ENCODE measurements at regions not wholly inside any gene's neighbourhood (a gene's known extent, or its start where the extent isn't known, plus 50 kb on each side); places are given as distances from the start of the nearest gene placed in this dataset.
"Not testable (repeated sequence)": the region's sequence is repeated elsewhere in the genome, so short reads cannot be mapped to it uniquely, and the experiment has no call there.

GRCh38 chr9:88828018-88828417 lies 163.2 kb upstream of the S1PR3 start:
- FAIRE-seq (no peak), DNase-seq (ENCODE audit: insufficient read length) (no peak)
- TF ChIP-seq TAF1 (IDR thresholded peaks at IDR 0.05; ENCODE audit: borderline replicate concordance, low read depth, low read length), result no peak
- no peak for TF ChIP-seq POLR2AphosphoS5 (IDR thresholded peaks at IDR 0.05; ENCODE audit: low read depth, low read length)
- no peak for TF ChIP-seq POLR2A (IDR thresholded peaks at IDR 0.05; ENCODE audit: low read depth, low read length)

DNA sequence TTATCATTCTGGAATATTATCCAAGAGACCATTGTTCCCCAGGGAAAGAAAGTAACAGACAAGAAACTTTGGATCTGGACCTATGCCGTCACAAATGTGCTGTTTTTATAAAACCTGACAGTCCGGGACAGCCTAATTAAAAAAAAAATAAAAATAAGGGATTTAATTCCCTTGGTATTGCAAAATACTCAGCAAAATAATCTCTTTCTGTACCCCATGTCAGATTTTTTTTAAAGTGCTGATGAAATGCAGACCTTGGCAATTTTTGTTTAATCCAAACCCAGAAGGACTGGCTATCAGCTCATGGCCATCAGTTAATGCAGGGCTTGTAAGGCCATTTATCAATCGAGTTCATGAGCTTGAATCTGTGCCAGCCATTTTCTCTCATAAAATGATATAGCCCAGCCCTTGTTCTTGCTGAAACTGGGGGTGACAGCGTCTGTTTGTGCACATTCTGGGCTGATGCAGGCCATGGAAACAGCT lies 162.7 kb upstream of the S1PR3 start:
- no peak for FAIRE-seq
- no peak for DNase-seq (ENCODE audit: insufficient read length)
- TF ChIP-seq POLR2AphosphoS5 (IDR thresholded peaks at IDR 0.05; ENCODE audit: low read depth, low read length) (no peak), TAF1 (IDR thresholded peaks at IDR 0.05; ENCODE audit: borderline replicate concordance, low read depth, low read length) (no peak), POLR2A (IDR thresholded peaks at IDR 0.05; ENCODE audit: low read depth, low read length) (no peak)

- no peak for DNase-seq (ENCODE audit: insufficient read length)
Measured at GRCh38 chr9:88829276-88829675, 162.0 kb upstream of the S1PR3 start.

GRCh38 chr9:88831713-88832407 lies 159.4 kb upstream of the S1PR3 start:
- no peak for TF ChIP-seq TAF1 (IDR thresholded peaks at IDR 0.05; ENCODE audit: borderline replicate concordance, low read depth, low read length)
- TF ChIP-seq POLR2A (IDR thresholded peaks at IDR 0.05; ENCODE audit: low read depth, low read length), result no peak
- TF ChIP-seq POLR2AphosphoS5 (IDR thresholded peaks at IDR 0.05; ENCODE audit: low read depth, low read length), result no peak
- FAIRE-seq, result no peak

More at GRCh38 chr9:88829276-88829675, 162.0 kb upstream of the S1PR3 start:
- no peak for FAIRE-seq
- no peak for TF ChIP-seq POLR2A (IDR thresholded peaks at IDR 0.05; ENCODE audit: low read depth, low read length)
- no peak for TF ChIP-seq TAF1 (IDR thresholded peaks at IDR 0.05; ENCODE audit: borderline replicate concordance, low read depth, low read length)
- TF ChIP-seq POLR2AphosphoS5 (IDR thresholded peaks at IDR 0.05; ENCODE audit: low read depth, low read length), result no peak

GRCh38 chr9:88833946-88834345 lies 157.3 kb upstream of the S1PR3 start:
- no peak for TF ChIP-seq TAF1 (IDR thresholded peaks at IDR 0.05; ENCODE audit: borderline replicate concordance, low read depth, low read length)
- TF ChIP-seq POLR2AphosphoS5 (IDR thresholded peaks at IDR 0.05; ENCODE audit: low read depth, low read length), result no peak
- DNase-seq (ENCODE audit: insufficient read length), result no peak
- no peak for FAIRE-seq

More at GRCh38 chr9:88831713-88832407, 159.4 kb upstream of the S1PR3 start:
- DNase-seq (ENCODE audit: insufficient read length), result no peak

DNA sequence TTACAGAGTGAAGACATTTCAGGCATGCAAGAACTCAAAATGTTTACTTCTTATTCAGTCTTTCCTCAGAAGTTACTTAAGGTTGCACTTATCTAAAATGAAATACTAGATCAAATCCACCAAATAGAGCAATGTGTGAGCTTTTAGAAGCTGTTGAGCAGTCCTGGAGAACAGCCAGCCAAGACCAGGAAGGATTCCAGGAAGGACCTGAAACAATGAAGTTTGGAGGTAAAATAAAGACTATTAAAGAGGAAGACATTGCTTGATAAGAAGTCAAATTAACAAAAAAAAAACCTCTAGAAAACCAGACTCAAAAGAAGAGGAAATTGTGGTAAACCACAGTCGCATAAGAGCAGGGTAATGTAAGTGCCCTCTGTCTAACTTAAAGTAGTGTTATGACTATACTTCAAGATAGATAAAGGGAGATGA lies 156.2 kb upstream of the S1PR3 start:
- DNase-seq (ENCODE audit: insufficient read length) (no peak), FAIRE-seq (no peak)
- TF ChIP-seq POLR2A (IDR thresholded peaks at IDR 0.05; ENCODE audit: low read depth, low read length) (no peak), TAF1 (IDR thresholded peaks at IDR 0.05; ENCODE audit: borderline replicate concordance, low read depth, low read length) (no peak), POLR2AphosphoS5 (IDR thresholded peaks at IDR 0.05; ENCODE audit: low read depth, low read length) (no peak)

DNA sequence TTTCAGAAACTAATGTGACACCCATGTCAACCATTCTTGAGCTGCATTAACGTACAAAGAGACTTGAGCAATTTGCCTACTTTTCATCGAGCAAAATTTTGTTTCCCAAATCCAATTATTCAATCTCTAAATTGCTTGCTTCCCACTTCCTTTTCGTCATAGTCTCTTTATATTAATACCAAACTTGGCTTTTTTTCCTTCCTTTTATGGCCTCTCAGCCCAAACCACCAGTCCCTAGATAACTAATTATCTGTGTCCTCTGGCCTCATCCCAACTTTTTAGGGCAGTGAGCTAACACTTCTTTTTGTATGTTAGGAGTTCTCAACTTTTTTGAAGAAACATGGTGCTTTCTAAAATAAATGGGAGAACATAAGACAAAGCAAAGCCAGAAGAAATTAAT lies 155.5 kb upstream of the S1PR3 start:
- no peak for DNase-seq (ENCODE audit: insufficient read length)
- no peak for TF ChIP-seq POLR2A (IDR thresholded peaks at IDR 0.05; ENCODE audit: low read depth, low read length)
- TF ChIP-seq TAF1 (IDR thresholded peaks at IDR 0.05; ENCODE audit: borderline replicate concordance, low read depth, low read length), result no peak
- TF ChIP-seq POLR2AphosphoS5 (IDR thresholded peaks at IDR 0.05; ENCODE audit: low read depth, low read length), result no peak
- no peak for FAIRE-seq

GRCh38 chr9:88837731-88838130 lies 153.5 kb upstream of the S1PR3 start:
- no peak for DNase-seq (ENCODE audit: insufficient read length)
- FAIRE-seq, result no peak
- TF ChIP-seq POLR2AphosphoS5 (IDR thresholded peaks at IDR 0.05; ENCODE audit: low read depth, low read length) (no peak), POLR2A (IDR thresholded peaks at IDR 0.05; ENCODE audit: low read depth, low read length) (no peak), TAF1 (IDR thresholded peaks at IDR 0.05; ENCODE audit: borderline replicate concordance, low read depth, low read length) (no peak)

DNA sequence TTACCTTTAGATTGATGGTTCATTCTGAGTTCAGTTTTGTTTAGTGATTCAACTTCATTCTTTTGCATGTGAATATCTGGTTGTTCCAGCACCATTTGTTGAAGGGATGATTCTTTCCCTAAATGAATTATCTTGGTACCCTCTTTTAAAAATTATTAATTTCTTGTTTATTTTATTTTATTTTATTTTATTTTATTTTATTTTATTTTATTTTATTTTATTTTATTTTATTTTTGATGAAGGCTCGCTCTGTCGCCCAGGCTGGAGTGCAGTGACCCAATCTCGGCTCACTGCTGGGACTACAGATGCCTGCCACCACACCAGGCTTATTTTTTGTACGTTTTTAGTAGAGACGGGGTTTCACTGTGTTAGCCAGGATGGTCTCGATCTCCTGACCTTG lies 141.4 kb upstream of the S1PR3 start:
- FAIRE-seq; DNase-seq (ENCODE audit: insufficient read length): not testable (repeated sequence)

DNA sequence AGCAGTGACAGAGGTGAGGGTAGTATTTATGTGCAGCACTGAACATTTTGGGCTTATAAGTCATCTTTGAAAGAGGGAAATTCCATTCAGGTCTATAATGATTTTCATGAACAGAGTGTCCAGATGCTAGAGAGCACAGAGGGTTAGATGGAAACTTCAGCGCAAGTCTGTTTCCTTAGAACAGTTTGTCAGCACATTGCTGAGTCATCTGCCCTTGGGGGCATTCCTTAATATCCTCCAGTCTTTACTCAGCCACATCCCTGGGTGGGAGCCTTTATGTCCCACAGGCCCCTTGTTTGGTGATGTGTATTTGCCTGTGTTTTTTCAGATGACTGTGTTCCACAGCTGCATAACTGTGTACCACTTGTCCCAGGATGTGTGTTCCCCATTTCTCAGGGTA lies 138.5 kb upstream of the S1PR3 start:
- no peak for FAIRE-seq
- TF ChIP-seq POLR2A (IDR thresholded peaks at IDR 0.05; ENCODE audit: low read depth, low read length) (no peak), POLR2AphosphoS5 (IDR thresholded peaks at IDR 0.05; ENCODE audit: low read depth, low read length) (no peak), TAF1 (IDR thresholded peaks at IDR 0.05; ENCODE audit: borderline replicate concordance, low read depth, low read length) (no peak)
- no peak for DNase-seq (ENCODE audit: insufficient read length)

DNA sequence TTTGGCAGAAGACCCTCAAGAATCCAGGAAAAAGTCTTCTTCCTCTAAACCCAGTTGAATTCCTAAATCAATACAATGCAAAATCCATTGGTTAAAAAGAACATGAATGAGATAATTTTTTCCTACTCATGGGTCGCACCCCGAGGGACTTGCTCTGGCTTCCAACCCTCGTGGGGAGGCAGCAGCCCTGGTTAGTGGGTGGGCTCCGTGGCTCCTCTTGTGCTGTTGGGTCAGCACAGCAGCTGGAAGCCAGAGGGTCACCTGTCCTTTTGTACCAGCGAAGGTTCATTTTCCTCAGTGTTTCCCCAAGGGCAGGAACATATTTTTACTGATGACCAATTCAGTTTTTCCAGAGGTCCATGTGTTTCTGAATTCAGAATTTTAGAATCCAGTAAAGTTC lies 120.6 kb upstream of the S1PR3 start:
- FAIRE-seq, result no peak
- DNase-seq (ENCODE audit: insufficient read length), result no peak
- TF ChIP-seq POLR2A (IDR thresholded peaks at IDR 0.05; ENCODE audit: low read depth, low read length) (no peak), TAF1 (IDR thresholded peaks at IDR 0.05; ENCODE audit: borderline replicate concordance, low read depth, low read length) (no peak), POLR2AphosphoS5 (IDR thresholded peaks at IDR 0.05; ENCODE audit: low read depth, low read length) (no peak)

GRCh38 chr9:88871669-88872068 lies 119.6 kb upstream of the S1PR3 start:
- no peak for TF ChIP-seq TAF1 (IDR thresholded peaks at IDR 0.05; ENCODE audit: borderline replicate concordance, low read depth, low read length)
- DNase-seq (ENCODE audit: insufficient read length) (no peak), FAIRE-seq (no peak)
